ENCODE measurements at regions not wholly inside any gene's neighbourhood (a gene's known extent, or its start where the extent isn't known, plus 50 kb on each side); places are given as distances from the start of the nearest gene placed in this dataset.

DNA sequence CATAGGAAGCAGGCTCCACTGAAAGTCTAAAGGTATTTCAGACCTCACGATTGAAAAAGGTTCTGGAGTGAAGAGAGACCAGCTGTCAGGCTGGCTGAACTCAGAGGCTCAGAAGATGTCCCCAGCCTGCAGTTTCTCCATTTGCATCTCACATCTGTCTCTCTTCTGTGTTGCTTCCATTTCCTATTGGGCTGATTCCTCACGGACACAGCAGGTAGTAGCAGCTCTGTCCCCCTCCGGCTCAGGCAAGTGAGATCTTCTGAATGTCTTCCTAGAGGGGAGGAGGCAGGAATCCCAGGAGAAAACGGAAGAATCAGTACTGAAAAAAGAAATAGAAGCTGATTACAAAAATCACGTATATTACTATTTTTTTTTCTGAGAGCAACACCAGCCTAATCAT lies 274.1 kb upstream of the COBL start:
- TF ChIP-seq POLR2A (IDR thresholded peaks at IDR 0.05) = no peak
- TF ChIP-seq, protein P1, sequence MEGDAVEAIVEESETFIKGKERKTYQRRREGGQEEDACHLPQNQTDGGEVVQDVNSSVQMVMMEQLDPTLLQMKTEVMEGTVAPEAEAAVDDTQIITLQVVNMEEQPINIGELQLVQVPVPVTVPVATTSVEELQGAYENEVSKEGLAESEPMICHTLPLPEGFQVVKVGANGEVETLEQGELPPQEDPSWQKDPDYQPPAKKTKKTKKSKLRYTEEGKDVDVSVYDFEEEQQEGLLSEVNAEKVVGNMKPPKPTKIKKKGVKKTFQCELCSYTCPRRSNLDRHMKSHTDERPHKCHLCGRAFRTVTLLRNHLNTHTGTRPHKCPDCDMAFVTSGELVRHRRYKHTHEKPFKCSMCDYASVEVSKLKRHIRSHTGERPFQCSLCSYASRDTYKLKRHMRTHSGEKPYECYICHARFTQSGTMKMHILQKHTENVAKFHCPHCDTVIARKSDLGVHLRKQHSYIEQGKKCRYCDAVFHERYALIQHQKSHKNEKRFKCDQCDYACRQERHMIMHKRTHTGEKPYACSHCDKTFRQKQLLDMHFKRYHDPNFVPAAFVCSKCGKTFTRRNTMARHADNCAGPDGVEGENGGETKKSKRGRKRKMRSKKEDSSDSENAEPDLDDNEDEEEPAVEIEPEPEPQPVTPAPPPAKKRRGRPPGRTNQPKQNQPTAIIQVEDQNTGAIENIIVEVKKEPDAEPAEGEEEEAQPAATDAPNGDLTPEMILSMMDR (IDR thresholded peaks at IDR 0.05) = no peak

All from testis (tissue), 2 donors.